HFFc6 (cell line): ENCODE measurements at regions not wholly inside any gene's neighbourhood (a gene's known extent, or its start where the extent isn't known, plus 50 kb on each side); places are given as distances from the start of the nearest gene placed in this dataset.

Experiments
- DNase-seq: peaks from one replicate; pipeline ENCODE4 v3.0.0-alpha.2; 2018
- H3K27ac Mint-ChIP-seq: 2 replicates; pipeline ENCODE4 v1.8.0; 2020; ENCODE audit warnings: mild to moderate bottlenecking, mixed read lengths
- H3K27me3 Mint-ChIP-seq: 2 replicates; pipeline ENCODE4 v1.8.0; 2021; ENCODE audit warnings: mild to moderate bottlenecking, moderate library complexity, mixed read lengths; ENCODE audit not compliant: insufficient read depth
- H3K36me3 Mint-ChIP-seq: 2 replicates; pipeline ENCODE4 v1.8.0; 2021; ENCODE audit warnings: low read depth, mixed read lengths
- H3K4me1 Mint-ChIP-seq: 2 replicates; pipeline ENCODE4 v1.8.0; 2020; ENCODE audit warnings: low read depth, mixed read lengths
- H3K4me3 Mint-ChIP-seq: 2 replicates; pipeline ENCODE4 v1.8.0; 2020; ENCODE audit warnings: mild to moderate bottlenecking, moderate library complexity, mixed read lengths
- H3K9me3 Mint-ChIP-seq: 2 replicates; pipeline ENCODE4 v1.8.0; 2020; ENCODE audit warnings: mild to moderate bottlenecking, mixed read lengths
- CTCF ChIP-seq: fragments of 200-600 bp; sonication (generic); IDR thresholded peaks from 2 replicates; pipeline ENCODE4 v1.5.0; 2021; ENCODE audit warnings: antibody characterized with exemption, mild to moderate bottlenecking

DNA sequence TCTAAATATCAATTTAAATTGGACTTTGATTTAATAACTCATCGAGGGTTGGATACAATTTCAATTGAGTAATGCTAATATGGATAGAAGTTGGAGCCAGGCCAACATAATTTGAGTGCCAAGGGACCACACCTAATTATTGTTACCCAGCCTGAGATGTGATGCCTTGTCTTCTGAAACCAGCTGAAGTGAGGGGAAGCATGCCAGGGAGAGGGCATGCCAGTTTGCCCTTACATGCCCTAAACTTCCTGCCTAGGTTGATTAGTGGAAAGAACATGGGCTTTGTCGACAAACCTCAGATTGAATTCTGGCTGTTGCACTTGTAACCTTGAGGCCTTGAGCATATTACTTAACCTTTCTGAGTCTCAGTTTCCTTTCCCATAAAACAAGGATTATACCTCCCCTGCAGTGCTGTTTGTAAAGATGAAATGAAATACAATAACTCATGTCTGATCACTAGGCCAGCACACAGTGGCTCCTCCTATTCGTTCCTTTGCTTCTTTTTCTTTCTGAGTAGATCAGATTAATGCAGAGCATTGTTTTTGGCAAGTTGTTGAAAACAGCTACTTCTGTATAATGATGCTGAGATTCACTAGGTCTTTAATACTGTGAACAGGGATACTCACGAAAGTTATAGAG lies 412.8 kb downstream of the TLE4 start:
- H3K36me3 Mint-ChIP-seq, result no peaks in the 10 kb centered on the region
- no peak overlapping the region for H3K27ac Mint-ChIP-seq
- H3K27me3 Mint-ChIP-seq, result peaks cover 5% of the 10 kb centered on the region; the same call in 1 of the 2 replicates
- no peaks in the 10 kb centered on the region for H3K4me1 Mint-ChIP-seq
- no peak for DNase-seq
- no peak for TF ChIP-seq CTCF
- no peak overlapping the region for H3K4me3 Mint-ChIP-seq
- H3K9me3 Mint-ChIP-seq, result no peaks in the 10 kb centered on the region

DNA sequence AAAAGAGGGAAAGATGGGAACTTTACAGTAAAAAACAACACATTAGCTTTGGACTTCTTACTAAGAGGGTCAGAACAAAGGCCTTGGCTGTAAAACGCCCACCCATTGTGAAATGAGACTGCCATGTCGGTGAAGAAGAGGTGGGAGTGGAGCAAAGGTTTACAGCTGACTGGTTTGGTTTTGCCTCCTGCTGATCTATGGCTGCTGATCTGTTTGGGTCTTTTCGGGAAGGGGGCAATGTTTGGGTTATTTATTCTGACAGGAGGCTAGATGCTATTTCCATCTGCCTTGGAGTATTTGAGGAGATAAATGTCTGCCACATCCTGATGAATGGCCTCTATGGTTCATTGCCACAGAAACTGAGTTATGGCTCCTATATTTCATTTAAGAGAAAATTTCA lies 408.7 kb downstream of the TLE4 start:
- no peaks in the 10 kb centered on the region for H3K9me3 Mint-ChIP-seq
- H3K27me3 Mint-ChIP-seq, result peaks cover 19% of the 10 kb centered on the region
- TF ChIP-seq CTCF, result no peak
- H3K4me3 Mint-ChIP-seq, result no peak overlapping the region
- no peak overlapping the region for H3K27ac Mint-ChIP-seq
- DNase-seq, result no peak
- H3K4me1 Mint-ChIP-seq, result no peaks in the 10 kb centered on the region
- H3K36me3 Mint-ChIP-seq, result no peaks in the 10 kb centered on the region

- Mint-ChIP-seq H3K27me3 (peaks cover 21% of the 10 kb centered on the region), H3K9me3 (no peaks in the 10 kb centered on the region), H3K27ac (no peak overlapping the region), H3K4me1 (no peaks in the 10 kb centered on the region), H3K4me3 (no peak overlapping the region), H3K36me3 (no peaks in the 10 kb centered on the region)
- TF ChIP-seq CTCF, result no peak
- DNase-seq, result no peak
These were observed 405.9 kb downstream of the TLE4 start for GRCh38 chr9:79977510-79978197.

GRCh38 chr9:79977074-79977435 lies 405.3 kb downstream of the TLE4 start:
- H3K36me3 Mint-ChIP-seq, result no peaks in the 10 kb centered on the region
- no peak for DNase-seq
- H3K27me3 Mint-ChIP-seq, result peaks cover 21% of the 10 kb centered on the region
- TF ChIP-seq CTCF, result no peak
- no peaks in the 10 kb centered on the region for H3K9me3 Mint-ChIP-seq
- no peak overlapping the region for H3K4me3 Mint-ChIP-seq
- H3K4me1 Mint-ChIP-seq, result no peaks in the 10 kb centered on the region
- H3K27ac Mint-ChIP-seq, result no peak overlapping the region

DNA sequence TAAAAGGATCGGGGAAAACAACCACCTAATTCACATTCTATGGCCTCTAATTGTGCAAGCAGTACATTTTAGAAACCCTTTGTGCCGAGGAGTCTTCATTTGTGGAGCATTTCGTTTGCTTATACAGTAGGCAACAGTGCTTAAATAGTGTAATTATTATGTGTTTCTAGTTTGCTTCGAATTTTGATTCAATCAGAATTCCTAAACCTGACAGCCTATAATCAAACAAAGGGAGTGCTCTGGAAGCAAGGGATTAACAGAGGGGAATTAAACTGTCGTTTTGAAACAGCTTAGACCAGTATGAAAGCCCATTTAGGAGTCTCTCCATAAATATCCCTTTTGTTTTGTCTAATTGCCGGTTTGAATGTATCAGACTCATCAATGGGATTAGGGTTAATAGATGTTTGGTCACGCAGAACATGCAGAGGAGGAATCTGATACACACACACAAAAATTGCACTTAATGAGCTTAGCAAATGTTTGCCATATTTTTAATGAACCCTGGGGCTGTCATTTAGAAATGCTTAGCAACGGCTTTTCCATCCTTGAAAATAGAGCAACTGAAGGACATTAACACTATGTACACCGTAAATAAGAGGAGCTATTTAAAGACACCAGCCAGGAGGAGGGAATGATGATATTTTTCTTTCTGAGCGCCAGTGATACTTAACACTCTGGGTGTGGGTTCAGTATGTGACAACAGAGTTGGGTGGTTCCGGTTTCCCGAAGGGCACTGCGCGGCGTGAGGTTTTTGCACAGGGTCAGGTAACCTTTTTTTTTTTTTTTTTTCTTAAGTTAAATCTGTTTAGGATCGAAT lies 404.7 kb downstream of the TLE4 start:
- Mint-ChIP-seq H3K4me1 (no peaks in the 10 kb centered on the region), H3K27me3 (peaks cover 27% of the 10 kb centered on the region), H3K9me3 (no peaks in the 10 kb centered on the region), H3K27ac (no peak overlapping the region), H3K4me3 (no peak overlapping the region), H3K36me3 (no peaks in the 10 kb centered on the region)
- no peak for TF ChIP-seq CTCF
- no peak for DNase-seq
